Activated naive CD8-positive, alpha-beta T cell treated with anti-CD3 and anti-CD28 coated beads, Interleukin-2, amount 50 U/mL, for 24 hours (primary cell): ENCODE measurements at regions not wholly inside any gene's neighbourhood (a gene's known extent, or its start where the extent isn't known, plus 50 kb on each side); places are given as distances from the start of the nearest gene placed in this dataset.

Experiments used
- ATAC-seq: fragments of 150-1000 bp; cut with Tn5 transposase; one replicate; pipeline ENCODE4 v1.10.0; 2021
- DNase-seq: peaks from one replicate; pipeline ENCODE4 v3.0.0; 2021
- H3K27ac Mint-ChIP-seq: one replicate; pipeline ENCODE4 v1.8.0; 2021; ENCODE audit warnings: mild to moderate bottlenecking, mixed read lengths
- H3K27me3 Mint-ChIP-seq: one replicate; pipeline ENCODE4 v1.8.0; 2021; ENCODE audit warnings: mixed read lengths
- H3K36me3 Mint-ChIP-seq: one replicate; pipeline ENCODE4 v1.8.0; 2021; ENCODE audit warnings: low read depth, mixed read lengths
- H3K4me1 Mint-ChIP-seq: one replicate; pipeline ENCODE4 v1.8.0; 2021; ENCODE audit warnings: mixed read lengths
- H3K4me3 Mint-ChIP-seq: one replicate; pipeline ENCODE4 v1.8.0; 2021; ENCODE audit warnings: mild to moderate bottlenecking, moderate library complexity, mixed read lengths
- H3K9me3 Mint-ChIP-seq: one replicate; pipeline ENCODE4 v1.8.0; 2021; ENCODE audit warnings: mixed read lengths

DNA sequence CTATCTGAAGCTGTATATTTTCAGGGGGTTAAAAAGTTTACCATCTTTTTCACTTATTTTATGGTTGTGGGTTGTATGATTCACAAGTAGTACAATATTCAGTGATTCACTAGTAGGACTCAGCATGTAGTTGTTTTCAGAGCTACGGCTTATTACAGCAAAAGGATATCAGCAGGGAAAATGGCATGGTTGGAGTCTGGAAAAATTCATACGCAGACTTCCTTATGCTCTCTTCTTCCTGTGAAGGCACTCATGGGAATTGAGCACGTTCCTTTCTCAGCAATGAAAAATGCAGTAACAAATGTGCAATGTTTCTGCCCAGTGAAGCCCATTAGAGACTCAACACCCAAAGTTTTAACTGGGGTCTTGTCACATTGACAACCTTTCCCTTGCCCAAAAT, 250.5 kb downstream of the KCNN2 start:
- no peak for ATAC-seq
- no peaks in the 10 kb centered on the region for H3K4me1 Mint-ChIP-seq
- H3K9me3 Mint-ChIP-seq: peaks cover 31% of the 10 kb centered on the region
- DNase-seq: no peak
- H3K36me3 Mint-ChIP-seq: no peaks in the 10 kb centered on the region
- H3K4me3 Mint-ChIP-seq: no peak overlapping the region
- H3K27ac Mint-ChIP-seq: no peak overlapping the region
- no peaks in the 10 kb centered on the region for H3K27me3 Mint-ChIP-seq

DNA sequence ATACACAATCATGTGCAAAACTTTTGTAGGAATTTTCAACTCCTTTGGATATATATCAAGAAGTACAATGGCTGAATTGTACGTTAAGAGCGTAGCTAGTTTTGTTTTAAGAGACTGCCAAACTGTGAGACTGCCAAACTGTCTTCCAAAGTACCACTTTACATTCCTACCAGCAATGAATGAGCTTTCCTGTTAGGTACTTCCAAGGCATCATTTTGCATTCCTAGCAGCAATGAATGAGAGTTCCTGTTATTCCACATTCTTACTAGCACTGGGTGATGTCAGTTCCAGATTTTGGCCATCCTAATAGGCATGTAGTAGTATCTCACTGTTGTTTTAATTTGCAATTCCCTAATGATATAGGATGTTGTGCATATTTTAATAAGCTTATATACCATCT, 219.3 kb downstream of the KCNN2 start:
- Mint-ChIP-seq H3K4me3 (no peak overlapping the region), H3K36me3 (no peaks in the 10 kb centered on the region), H3K27me3 (no peaks in the 10 kb centered on the region), H3K27ac (no peak overlapping the region), H3K4me1 (no peaks in the 10 kb centered on the region), H3K9me3 (peaks cover 17% of the 10 kb centered on the region)
- DNase-seq (no peak), ATAC-seq (no peak)

DNA sequence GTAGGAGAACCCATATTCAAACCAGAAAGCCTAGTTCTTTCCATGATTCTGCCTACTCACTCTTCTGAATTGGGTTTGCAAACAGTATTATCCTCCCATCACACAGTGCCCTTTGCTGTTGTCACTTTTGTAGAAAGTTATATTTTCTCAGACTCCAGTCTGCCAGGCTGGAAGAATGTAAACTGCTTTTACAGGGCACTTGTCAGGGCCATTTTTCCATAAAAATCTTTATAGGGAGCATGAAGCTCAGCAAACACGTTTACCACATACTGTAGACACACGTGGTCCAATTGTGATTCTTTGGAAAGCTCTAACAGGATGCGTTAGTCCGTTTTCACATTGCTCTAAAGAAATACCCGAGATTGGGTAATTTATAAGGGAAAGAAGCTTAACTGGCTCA, 204.0 kb downstream of the KCNN2 start:
- DNase-seq (no peak), ATAC-seq (no peak)
- peaks cover 16% of the 10 kb centered on the region for H3K9me3 Mint-ChIP-seq
- no peaks in the 10 kb centered on the region for H3K4me1 Mint-ChIP-seq
- no peaks in the 10 kb centered on the region for H3K27me3 Mint-ChIP-seq
- no peaks in the 10 kb centered on the region for H3K36me3 Mint-ChIP-seq
- no peak overlapping the region for H3K27ac Mint-ChIP-seq
- no peak overlapping the region for H3K4me3 Mint-ChIP-seq

DNA sequence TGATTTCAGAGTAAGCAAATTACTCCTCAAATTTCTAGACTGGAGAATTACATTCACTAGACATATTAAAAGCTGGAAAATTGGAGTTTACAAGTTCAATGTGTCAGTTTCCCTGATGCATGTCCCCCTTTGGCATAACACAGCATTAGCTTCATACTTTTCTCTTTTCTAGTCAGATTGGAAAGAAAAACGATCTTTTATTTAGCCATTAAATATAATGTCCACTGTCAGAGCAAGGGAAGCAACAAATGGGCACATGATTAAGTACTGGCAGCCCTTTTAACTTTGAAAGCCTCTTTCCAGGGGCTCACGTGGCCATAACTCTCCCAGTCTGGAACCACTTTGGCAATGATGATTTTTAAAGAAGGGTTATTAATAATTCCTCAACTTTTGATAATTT, 203.3 kb downstream of the KCNN2 start:
- no peak for ATAC-seq
- Mint-ChIP-seq H3K4me1 (no peaks in the 10 kb centered on the region), H3K36me3 (no peaks in the 10 kb centered on the region), H3K9me3 (peaks cover 16% of the 10 kb centered on the region), H3K27ac (no peak overlapping the region), H3K4me3 (no peak overlapping the region), H3K27me3 (no peaks in the 10 kb centered on the region)
- DNase-seq: no peak

DNA sequence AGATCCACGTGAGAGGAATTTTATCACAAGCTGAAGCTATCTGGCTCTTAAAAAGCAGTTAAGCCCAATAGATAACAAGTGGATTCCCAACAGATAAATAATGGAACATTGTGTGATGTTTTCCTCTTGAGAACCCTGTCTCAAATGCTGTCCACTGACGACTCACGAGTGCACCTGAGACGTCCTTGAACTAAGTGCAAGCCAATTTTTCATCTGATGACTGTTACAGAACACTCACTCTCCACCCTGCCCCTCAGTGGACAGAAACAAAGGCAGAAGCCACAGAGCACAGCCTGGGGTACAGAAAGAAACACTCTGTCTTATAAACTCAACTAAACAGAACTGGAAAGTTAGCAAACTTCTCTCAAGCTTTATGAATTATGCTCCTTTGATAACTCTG, 199.5 kb downstream of the KCNN2 start:
- no peak for ATAC-seq
- Mint-ChIP-seq H3K36me3 (no peaks in the 10 kb centered on the region), H3K27ac (no peak overlapping the region), H3K27me3 (no peaks in the 10 kb centered on the region), H3K9me3 (peaks cover 4% of the 10 kb centered on the region), H3K4me1 (no peaks in the 10 kb centered on the region), H3K4me3 (no peak overlapping the region)
- DNase-seq: no peak
